ENCODE measurements at regions not wholly inside any gene's neighbourhood (a gene's known extent, or its start where the extent isn't known, plus 50 kb on each side); places are given as distances from the start of the nearest gene placed in this dataset.

DNA sequence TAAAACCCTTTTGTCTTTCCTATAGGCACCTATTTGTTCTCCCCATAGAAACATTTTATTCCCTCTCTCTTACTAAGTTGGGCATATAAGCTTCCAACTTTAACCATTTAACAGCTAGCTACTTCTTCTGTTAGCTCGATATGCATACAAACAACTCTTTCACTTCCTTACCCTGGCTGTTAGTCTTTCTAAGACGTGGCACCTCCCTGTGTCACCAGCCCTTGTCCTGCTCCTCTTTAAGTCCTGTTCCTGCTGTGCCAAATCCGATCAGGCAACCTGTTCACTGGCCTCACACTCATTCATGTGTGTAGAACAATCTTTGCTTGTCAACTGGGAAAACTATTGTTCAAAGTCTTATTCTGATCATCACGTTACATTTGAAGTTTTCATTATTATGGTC, 1376.1 kb upstream of the TENM4 start:
- in situ Hi-C loops (cut with HindIII; ENCODE audit: extremely low pct_ligation_motif_present, low pct_unique_long_range_greater_than_20kb) = no loop called here

DNA sequence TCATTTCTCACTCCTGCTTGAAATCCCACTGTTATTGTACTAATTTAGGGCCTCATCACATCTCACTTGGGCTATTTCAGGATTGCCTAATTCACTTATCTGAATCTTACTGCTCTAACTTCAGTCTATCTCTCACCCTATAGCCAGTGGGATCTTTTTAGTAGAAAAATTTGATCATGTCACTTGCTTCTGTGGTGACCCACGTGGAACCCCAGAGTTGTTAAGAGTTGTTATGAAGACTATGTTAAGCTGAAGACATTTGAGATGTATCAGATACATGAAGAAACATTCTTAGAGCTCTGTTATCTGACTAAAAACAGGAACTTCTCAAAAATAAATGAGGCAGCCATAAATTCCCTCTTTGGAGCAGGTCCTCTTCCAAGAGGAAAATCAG, 1375.6 kb upstream of the TENM4 start:
- ChIA-PET CTCF (ENCODE audit: low intra/inter-chr PET ratio, low total read pairs) (no interaction called here), POLR2A (no interaction called here)
- H2AFZ ChIP-seq (ENCODE audit: low read length) = no peak overlapping the region
- no peaks in the 10 kb centered on the region for H4K20me1 ChIP-seq (ENCODE audit: insufficient read depth, low read length)
- no peak overlapping the region for H3K4me2 ChIP-seq (ENCODE audit: low read depth, low read length)
- FAIRE-seq = no peak
- no peak for ATAC-seq
- no peak for DNase-seq (ENCODE audit: low spot score)
- H3K4me1 ChIP-seq (ENCODE audit: insufficient read depth, low read length) = no peaks in the 10 kb centered on the region
- H3K36me3 ChIP-seq (replicated peaks in 1 of 2; ENCODE audit: control insufficient read depth in 1 of 2, insufficient read depth in 2 of 2, low read length in 2 of 2) = no peaks in the 10 kb centered on the region
- H3K9ac ChIP-seq (ENCODE audit: insufficient read depth, low read depth, low read length) = no peak overlapping the region
- no peaks in the 10 kb centered on the region for H3K79me2 ChIP-seq (ENCODE audit: insufficient read depth, low read length)
- no TSS peak for BruUV-seq (replicated peaks)
- TF ChIP-seq SP140L (CRISPR knock-in tag; IDR thresholded peaks at IDR 0.05; ENCODE audit: borderline replicate concordance) (no peak), ZNF563 (CRISPR knock-in tag; IDR thresholded peaks at IDR 0.05) (no peak), ZNF7 (CRISPR knock-in tag; IDR thresholded peaks at IDR 0.05) (no peak), KDM3A (CRISPR knock-in tag; IDR thresholded peaks at IDR 0.05; ENCODE audit: low read depth) (no peak), HDAC2 (CRISPR knock-in tag; IDR thresholded peaks at IDR 0.05) (no peak)
- TF ChIP-seq, protein P1, sequence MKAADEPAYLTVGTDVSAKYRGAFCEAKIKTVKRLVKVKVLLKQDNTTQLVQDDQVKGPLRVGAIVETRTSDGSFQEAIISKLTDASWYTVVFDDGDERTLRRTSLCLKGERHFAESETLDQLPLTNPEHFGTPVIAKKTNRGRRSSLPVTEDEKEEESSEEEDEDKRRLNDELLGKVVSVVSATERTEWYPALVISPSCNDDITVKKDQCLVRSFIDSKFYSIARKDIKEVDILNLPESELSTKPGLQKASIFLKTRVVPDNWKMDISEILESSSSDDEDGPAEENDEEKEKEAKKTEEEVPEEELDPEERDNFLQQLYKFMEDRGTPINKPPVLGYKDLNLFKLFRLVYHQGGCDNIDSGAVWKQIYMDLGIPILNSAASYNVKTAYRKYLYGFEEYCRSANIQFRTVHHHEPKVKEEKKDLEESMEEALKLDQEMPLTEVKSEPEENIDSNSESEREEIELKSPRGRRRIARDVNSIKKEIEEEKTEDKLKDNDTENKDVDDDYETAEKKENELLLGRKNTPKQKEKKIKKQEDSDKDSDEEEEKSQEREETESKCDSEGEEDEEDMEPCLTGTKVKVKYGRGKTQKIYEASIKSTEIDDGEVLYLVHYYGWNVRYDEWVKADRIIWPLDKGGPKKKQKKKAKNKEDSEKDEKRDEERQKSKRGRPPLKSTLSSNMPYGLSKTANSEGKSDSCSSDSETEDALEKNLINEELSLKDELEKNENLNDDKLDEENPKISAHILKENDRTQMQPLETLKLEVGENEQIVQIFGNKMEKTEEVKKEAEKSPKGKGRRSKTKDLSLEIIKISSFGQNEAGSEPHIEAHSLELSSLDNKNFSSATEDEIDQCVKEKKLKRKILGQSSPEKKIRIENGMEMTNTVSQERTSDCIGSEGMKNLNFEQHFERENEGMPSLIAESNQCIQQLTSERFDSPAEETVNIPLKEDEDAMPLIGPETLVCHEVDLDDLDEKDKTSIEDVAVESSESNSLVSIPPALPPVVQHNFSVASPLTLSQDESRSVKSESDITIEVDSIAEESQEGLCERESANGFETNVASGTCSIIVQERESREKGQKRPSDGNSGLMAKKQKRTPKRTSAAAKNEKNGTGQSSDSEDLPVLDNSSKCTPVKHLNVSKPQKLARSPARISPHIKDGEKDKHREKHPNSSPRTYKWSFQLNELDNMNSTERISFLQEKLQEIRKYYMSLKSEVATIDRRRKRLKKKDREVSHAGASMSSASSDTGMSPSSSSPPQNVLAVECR (CRISPR knock-in tag; IDR thresholded peaks at IDR 0.05; ENCODE audit: borderline replicate concordance) = no peak
- TF ChIP-seq, protein P2, sequence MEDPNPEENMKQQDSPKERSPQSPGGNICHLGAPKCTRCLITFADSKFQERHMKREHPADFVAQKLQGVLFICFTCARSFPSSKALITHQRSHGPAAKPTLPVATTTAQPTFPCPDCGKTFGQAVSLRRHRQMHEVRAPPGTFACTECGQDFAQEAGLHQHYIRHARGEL (CRISPR knock-in tag; IDR thresholded peaks at IDR 0.05) = no peak
- TF ChIP-seq, protein P3, sequence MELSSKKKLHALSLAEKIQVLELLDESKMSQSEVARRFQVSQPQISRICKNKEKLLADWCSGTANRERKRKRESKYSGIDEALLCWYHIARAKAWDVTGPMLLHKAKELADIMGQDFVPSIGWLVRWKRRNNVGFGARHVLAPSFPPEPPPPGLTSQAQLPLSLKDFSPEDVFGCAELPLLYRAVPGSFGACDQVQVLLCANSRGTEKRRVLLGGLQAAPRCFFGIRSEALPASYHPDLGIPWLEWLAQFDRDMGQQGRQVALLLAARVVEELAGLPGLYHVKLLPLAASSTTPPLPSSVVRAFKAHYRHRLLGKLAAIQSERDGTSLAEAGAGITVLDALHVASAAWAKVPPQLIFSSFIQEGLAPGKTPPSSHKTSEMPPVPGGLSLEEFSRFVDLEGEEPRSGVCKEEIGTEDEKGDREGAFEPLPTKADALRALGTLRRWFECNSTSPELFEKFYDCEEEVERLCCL (CRISPR knock-in tag; IDR thresholded peaks at IDR 0.05; ENCODE audit: borderline replicate concordance) = no peak
- intact Hi-C loops (cut with micrococcal nuclease; ENCODE audit: unreplicated experiment) (no loop called here), in situ Hi-C loops (cut with HindIII; ENCODE audit: extremely low pct_ligation_motif_present, low pct_unique_long_range_greater_than_20kb) (no loop called here)
- no peaks in the 10 kb centered on the region for H3K27me3 ChIP-seq (ENCODE audit: control insufficient read depth in 1 of 2, insufficient read depth in 2 of 2, low read length in 2 of 2)
- 4% methylated on average over 1 of the region's 1 CpG for WGBS (ENCODE audit: low lambda C conversion rate)
- H3K27ac ChIP-seq (ENCODE audit: extremely low read length, insufficient read depth, low read length) = no peak overlapping the region
- no peaks in the 10 kb centered on the region for H3K9me3 ChIP-seq (ENCODE audit: low read length)
- H3K4me3 ChIP-seq (replicated peaks in 1 of 3; ENCODE audit: insufficient read depth in 1 of 3, low read depth in 2 of 3, low read length in 3 of 3) = no peak overlapping the region

More for the DNA sequence above, 1376.1 kb upstream of the TENM4 start:
- no peak for DNase-seq (ENCODE audit: low spot score)
- Histone ChIP-seq H3K79me2 (ENCODE audit: insufficient read depth, low read length) (no peaks in the 10 kb centered on the region), H3K27me3 (ENCODE audit: control insufficient read depth in 1 of 2, insufficient read depth in 2 of 2, low read length in 2 of 2) (no peaks in the 10 kb centered on the region), H3K4me2 (ENCODE audit: low read depth, low read length) (no peak overlapping the region), H3K9me3 (ENCODE audit: low read length) (no peaks in the 10 kb centered on the region), H3K36me3 (replicated peaks in 1 of 2; ENCODE audit: control insufficient read depth in 1 of 2, insufficient read depth in 2 of 2, low read length in 2 of 2) (no peaks in the 10 kb centered on the region), H4K20me1 (ENCODE audit: insufficient read depth, low read length) (no peaks in the 10 kb centered on the region), H3K27ac (ENCODE audit: extremely low read length, insufficient read depth, low read length) (no peak overlapping the region), H3K4me1 (ENCODE audit: insufficient read depth, low read length) (no peaks in the 10 kb centered on the region), H3K9ac (ENCODE audit: insufficient read depth, low read depth, low read length) (no peak overlapping the region), H2AFZ (ENCODE audit: low read length) (no peak overlapping the region), H3K4me3 (replicated peaks in 1 of 3; ENCODE audit: insufficient read depth in 1 of 3, low read depth in 2 of 3, low read length in 3 of 3) (no peak overlapping the region)
- FAIRE-seq = no peak
- ChIA-PET CTCF (ENCODE audit: low intra/inter-chr PET ratio, low total read pairs) (no interaction called here), POLR2A (no interaction called here)
- WGBS (ENCODE audit: low lambda C conversion rate) = under 1% methylated on average over 4 of the region's 4 CpGs
- ATAC-seq = no peak
- no TSS peak for BruUV-seq (replicated peaks)
- intact Hi-C loops (cut with micrococcal nuclease; ENCODE audit: unreplicated experiment) = no loop called here
- TF ChIP-seq ZFP41 (CRISPR knock-in tag; IDR thresholded peaks at IDR 0.05; ENCODE audit: borderline replicate concordance) = no peak
- TF ChIP-seq, protein P4, sequence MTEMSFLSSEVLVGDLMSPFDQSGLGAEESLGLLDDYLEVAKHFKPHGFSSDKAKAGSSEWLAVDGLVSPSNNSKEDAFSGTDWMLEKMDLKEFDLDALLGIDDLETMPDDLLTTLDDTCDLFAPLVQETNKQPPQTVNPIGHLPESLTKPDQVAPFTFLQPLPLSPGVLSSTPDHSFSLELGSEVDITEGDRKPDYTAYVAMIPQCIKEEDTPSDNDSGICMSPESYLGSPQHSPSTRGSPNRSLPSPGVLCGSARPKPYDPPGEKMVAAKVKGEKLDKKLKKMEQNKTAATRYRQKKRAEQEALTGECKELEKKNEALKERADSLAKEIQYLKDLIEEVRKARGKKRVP (CRISPR knock-in tag; IDR thresholded peaks at IDR 0.05) = no peak
- no peak for TF ChIP-seq GLI4 (CRISPR knock-in tag; IDR thresholded peaks at IDR 0.05; ENCODE audit: borderline replicate concordance)
- TF ChIP-seq, protein P5, sequence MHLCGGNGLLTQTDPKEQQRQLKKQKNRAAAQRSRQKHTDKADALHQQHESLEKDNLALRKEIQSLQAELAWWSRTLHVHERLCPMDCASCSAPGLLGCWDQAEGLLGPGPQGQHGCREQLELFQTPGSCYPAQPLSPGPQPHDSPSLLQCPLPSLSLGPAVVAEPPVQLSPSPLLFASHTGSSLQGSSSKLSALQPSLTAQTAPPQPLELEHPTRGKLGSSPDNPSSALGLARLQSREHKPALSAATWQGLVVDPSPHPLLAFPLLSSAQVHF (CRISPR knock-in tag; IDR thresholded peaks at IDR 0.05) = no peak
- TF ChIP-seq ZNF766 (CRISPR knock-in tag; IDR thresholded peaks at IDR 0.05; ENCODE audit: borderline replicate concordance) = no peak
